ENCODE measurements at regions not wholly inside any gene's neighbourhood (a gene's known extent, or its start where the extent isn't known, plus 50 kb on each side); places are given as distances from the start of the nearest gene placed in this dataset.
"Not testable (repeated sequence)": the region's sequence is repeated elsewhere in the genome, so short reads cannot be mapped to it uniquely, and the experiment has no call there.

- not testable (repeated sequence) for DNase-seq
Observed at GRCh38 chr4:28112691-28113335, 1252.2 kb downstream of the STIM2 start.

DNA sequence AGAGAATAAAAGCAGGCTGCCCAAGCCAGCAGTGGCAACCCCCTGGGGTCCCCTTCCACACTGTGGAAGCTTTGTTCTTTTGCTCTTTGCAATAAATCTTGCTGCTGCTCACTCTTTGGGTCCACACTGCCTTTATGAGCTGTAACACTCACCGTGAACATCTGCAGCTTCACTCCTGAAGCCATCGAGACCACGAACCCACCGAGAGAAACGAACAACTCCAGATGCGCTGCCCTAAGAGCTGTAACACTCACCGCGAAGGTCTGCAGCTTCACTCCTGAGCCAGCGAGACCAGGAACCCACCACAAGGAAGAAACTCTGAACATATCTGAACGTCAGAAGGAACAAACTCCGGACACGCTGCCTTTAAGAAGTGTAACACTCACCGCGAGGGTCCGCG is 1252.9 kb downstream of the STIM2 start:
- DNase-seq: not testable (repeated sequence)

DNA sequence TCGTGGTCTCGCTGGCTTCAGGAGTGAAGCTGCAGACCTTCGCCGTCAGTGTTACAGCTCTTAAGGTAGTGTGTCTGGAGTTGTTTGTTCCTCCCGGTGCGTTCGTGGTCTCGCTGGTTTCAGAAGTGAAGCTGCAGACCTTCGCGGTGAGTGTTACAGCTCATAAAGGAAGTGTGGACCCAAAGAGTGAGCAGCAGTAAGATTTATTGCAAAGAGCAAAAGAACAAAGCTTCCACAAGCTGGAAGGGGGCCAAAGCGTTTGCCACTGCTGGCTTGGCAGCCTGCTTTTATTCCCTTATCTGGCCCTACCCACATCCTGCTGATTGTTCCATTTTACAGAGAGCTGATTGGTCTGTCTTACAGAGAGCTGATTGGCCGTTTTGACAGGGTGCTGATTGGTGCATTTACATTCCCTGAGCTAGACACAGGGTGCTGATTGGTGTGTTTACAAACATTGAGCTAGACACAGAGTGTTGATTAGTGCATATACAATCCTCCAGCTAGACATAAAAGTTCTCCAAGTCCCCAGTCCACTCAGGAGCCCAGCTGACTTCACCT is 1256.0 kb downstream of the STIM2 start:
- DNase-seq: not testable (repeated sequence)

DNA sequence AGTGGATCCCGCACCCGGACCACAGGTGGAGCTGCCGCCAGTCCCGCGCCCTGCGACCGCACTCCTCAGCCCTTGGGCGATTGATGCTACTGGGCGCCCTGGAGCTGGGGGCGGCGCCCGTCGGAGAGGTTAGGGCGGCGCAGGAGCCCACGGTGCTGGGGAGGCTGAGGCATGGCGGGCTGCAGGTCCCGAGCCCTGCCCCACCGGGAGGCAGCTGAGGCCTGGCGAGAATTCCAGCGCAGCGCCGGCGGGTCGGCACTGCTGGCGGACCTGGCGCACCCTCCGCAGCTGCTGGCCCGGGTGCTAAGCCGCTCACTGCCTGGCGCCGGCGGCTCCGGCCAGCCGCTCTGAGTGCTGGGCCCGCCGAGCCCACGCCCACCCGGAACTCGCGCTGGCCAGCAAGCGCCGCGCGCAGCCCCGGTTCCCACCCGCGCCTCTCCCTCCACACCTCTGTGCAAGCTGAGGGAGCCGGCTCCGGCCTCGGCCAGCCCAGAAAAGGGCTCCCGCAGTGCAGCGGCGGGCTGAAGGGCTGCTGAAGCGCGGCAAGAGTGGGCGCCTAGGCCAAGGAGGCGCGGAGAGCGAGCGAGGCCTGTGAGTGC is 1256.5 kb downstream of the STIM2 start:
- no peak for DNase-seq

GRCh38 chr4:28146191-28146590 is 1285.5 kb downstream of the STIM2 start:
- no peak for DNase-seq

DNA sequence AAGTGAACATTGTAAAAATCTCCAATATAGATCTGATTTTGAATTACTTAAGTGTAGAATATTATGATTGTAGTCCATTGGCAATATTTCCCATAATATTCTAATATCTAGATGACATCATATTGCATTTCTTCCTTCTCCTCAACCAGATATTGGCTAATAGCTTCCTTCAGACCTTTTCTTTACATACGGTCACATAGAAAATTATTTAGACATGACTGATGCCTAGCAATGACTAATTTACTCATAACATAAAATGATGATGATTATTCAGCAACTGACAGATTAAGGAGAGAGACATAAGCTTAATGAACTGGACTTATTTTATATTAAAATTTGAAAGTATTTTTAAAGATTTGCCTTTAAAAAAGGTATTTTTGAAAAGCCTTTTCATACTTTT is 1287.6 kb downstream of the STIM2 start:
- no peak for DNase-seq

GRCh38 chr4:28149762-28150161 is 1289.1 kb downstream of the STIM2 start:
- DNase-seq: no peak

DNA sequence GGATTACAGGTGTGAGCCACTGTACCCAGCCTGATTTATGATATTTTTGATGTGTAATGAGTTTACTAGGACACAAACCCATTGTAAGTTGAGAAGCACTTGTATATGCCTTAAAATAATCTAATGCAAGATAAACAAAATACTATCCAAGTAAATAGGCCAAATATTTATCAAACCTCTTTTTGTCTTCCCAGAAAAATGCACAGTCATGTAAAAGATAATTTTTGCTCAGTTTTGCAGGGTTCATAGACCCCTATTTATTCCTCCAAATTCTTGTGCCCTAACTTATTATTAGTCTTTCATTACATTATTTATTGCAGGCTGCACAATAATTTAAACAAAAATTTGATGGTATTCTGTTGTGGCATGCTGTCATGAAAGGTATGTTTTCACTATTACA is 1290.7 kb downstream of the STIM2 start:
- DNase-seq: no peak

- DNase-seq: no peak
Observed at GRCh38 chr4:28167411-28167810, 1306.8 kb downstream of the STIM2 start.

GRCh38 chr4:28176942-28177341 is 1316.3 kb downstream of the STIM2 start:
- DNase-seq: no peak

DNA sequence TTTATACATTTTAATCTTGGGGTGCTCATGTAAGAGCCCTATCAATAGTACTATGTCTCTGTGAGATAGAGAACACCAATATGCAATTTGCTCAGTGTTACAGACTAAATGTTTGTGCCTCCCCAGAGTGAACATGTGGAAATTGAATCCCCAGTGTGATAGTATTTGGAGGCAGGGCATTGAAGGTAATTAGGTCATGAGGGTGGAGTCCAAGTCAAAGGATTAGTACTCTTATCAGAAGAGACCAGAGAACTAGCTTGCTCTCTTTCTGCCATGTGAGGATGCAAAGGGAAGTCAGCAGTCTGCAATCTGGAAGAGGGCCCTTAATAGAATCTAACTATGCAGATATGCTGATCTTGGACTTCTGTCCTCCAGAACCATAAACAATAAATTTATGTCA is 1317.0 kb downstream of the STIM2 start:
- no peak for DNase-seq

- DNase-seq: no peak
Observed at GRCh38 chr4:28179126-28179525, 1318.5 kb downstream of the STIM2 start.

DNA sequence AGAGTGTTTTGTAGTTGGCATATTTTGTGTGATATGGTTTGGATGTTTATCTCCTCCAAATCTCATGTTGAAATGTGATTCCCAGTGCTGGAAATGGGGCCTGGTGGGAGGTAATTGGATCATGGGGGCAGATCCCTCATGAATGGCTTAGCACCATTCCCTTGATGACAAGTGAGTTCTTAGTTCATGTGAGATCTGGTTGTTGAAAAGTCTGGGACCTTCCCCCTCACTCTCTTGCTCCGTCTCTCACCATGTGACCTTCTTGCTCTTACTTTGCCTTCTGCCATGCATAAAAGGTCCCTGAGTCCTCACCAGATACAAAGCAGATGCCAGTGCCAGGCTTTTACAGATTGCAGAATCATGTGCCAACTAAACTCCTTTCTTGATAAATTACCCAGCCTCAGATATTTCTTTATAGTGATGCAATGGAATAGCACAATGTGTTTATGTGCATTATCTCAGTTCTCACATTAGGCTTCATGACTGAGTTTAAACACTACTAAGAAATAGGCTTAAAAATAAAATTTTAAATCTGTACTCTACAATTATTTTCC is 1348.8 kb downstream of the STIM2 start:
- no peak for DNase-seq

DNA sequence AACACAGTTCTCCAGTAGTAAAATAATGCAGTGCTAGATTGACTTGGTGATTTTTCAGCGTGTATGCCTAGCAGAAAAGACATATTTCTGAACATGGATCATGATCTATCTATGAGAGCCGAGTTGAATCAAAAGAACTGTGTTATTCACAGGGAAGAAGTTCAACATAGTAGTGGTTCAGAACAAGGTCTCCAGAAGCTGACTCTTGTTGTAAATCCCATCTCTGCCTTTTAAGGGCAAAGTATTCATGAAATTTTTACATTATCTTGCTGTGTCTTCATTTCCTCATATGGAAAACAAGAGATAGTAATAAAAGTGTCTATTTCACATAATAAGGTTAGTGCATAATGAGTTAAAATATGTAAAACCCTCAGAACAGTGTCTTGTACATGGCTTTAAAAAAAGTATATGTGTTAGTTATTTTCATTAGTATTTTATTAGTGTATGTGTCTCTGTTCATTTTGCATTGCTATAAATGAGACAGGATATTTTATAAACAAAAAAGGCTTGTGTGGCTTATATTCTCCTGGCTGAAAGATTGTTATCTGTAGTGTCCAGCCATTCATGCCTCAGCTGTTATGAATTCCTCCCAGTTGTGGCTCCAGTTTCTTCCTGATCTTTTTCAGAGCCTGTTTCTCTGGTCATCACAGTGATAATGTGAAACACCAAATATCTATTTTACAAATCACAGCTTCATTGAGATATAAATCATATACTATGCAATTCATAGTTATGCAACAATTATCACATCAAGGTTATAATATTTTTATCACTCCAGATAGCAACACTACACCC is 1351.2 kb downstream of the STIM2 start:
- no peak for DNase-seq

GRCh38 chr4:28221536-28221935 is 1360.9 kb downstream of the STIM2 start:
- DNase-seq: no peak

DNA sequence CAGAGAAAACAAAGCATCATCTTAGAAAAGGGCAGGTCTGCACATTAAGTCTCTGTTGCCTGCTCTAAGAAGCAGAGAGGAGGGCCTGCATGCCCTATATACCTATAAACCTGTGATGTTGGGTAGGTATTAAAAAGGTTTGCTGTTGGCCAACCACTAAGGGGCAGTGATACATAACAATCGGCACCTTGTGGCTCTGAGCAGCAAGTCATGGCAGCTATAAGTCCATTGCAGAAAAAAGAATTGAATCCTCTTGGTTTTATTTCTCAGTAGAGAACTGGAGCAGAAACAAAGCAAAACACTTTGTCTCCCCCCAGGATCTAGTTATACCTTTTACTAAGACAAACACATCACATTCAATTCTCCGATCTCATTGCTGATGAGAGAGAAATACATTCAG is 1364.4 kb downstream of the STIM2 start:
- no peak for DNase-seq

GRCh38 chr4:28225689-28226353 is 1365.2 kb downstream of the STIM2 start:
- DNase-seq: no peak

DNA sequence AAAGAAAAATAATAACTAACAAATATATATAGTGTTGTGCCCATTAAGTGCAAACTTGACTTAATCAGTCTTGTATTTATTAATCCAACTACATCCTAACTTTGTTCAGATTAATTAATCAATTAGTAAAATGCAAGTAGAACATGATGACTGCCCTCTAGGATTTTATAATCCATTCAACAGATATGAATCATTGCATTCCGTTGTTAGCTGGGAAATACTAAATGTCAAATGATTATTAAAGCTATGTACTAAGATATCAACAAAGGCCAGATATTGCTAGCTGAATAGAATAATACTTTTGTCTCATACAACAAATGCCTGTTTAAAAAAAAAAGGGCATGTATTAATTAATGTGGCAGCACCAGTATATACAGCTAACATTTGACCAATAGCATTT is 1366.3 kb downstream of the STIM2 start:
- no peak for DNase-seq

- no peak for DNase-seq
Observed at GRCh38 chr4:28227764-28228163, 1367.1 kb downstream of the STIM2 start.

DNA sequence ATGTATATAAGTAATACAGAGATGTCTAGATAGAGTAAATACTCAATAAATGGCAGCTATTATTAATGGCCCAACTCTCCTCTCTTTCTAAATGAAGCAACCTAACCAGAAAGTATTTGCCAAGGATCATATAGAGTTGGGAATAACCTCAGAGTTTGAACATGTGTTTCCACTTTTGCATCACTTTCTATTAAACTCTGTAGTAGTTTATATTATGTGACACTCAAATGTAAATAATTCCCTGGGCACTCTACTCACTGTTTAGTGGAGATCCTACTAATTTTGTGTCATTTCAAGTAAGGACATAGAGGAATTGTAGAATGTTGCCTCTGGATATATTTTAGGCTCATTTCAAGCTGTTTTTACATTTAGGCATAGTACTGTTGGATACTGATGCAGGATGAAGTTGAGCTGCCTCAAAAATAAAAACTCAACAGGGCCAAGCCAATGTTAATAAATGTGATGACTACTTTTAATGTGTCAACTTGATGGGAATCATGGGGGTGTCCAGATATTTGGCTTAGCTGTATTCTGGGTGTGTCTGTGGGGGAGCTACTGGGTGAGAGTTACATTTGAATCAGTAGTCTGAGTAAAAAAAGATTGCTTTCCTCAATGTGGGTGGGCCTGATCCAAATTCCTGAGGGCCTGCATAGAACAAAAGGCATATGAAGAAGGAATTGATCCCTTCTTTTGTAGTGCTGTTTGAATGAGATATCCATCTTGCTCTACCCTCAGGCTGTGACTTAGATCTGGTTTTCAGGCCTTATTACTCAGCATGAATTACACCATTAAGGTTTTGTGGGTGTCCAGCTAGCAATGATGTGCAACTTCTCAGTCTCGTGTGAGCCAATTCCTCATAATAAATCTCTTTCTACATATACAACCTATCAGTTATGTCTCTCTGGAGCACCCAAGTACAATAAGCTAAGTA is 1368.2 kb downstream of the STIM2 start:
- DNase-seq: no peak

- DNase-seq: no peak
Observed at GRCh38 chr4:28232376-28232775, 1371.7 kb downstream of the STIM2 start.

Data from right kidney (tissue), 1 donor.